HepG2 (cell line): ENCODE measurements at regions not wholly inside any gene's neighbourhood (a gene's known extent, or its start where the extent isn't known, plus 50 kb on each side); places are given as distances from the start of the nearest gene placed in this dataset.

ENCODE experiments used
- ATAC-seq: fragments of 200-7000 bp; cut with Tn5 transposase; 3 replicates; pipeline ENCODE4 v1.9.1; 2020; ENCODE audit warnings: mild to moderate bottlenecking, moderate library complexity
- BruUV-seq: library from RNA; stranded (reverse); fragments of 400-500 nt; replicated peaks from 2 replicates; lab custom pipeline; 2021; lab: Mats Ljungman, UMichigan
- CTCF ChIA-PET: fragments of 300-600 bp; formaldehyde crosslinking; extraction: SDS; loops from one replicate; lab custom pipeline; 2021; ENCODE audit warnings: low total read pairs, inconsistent platforms, low intra/inter-chr PET ratio; lab: Yijun Ruan, JAX
- POLR2A ChIA-PET: fragments of 350-600 bp; sonication (Branson Sonifier 250); formaldehyde crosslinking; loops from one replicate; lab custom pipeline; 2020; ENCODE audit warnings: antibody characterized with exemption, inconsistent platforms; lab: Yijun Ruan, JAX
- DNase-seq: peaks from one replicate; pipeline ENCODE4 v3.0.0-alpha.2; 2015; ENCODE audit warnings: low spot score
- FAIRE-seq: peaks from 3 replicates; lab custom pipeline; 2011; peaks lifted over from hg19 to GRCh38; lab: Jason Lieb, UNC
- H2AFZ ChIP-seq: one replicate; pipeline ENCODE4 v1.6.1; 2011; ENCODE audit warnings: low read length, inconsistent platforms
- H3K27ac ChIP-seq: fragments of 300-600 bp; 3 replicates; pipeline ENCODE4 v1.8.0; 2011; ENCODE audit warnings: mixed run types, mild to moderate bottlenecking, mixed read lengths, low read length, inconsistent platforms; ENCODE audit not compliant: insufficient read depth; ENCODE audit errors: extremely low read length
- H3K27me3 ChIP-seq, 2 experiments: fragments of 200-600 bp in 1 of 2; 2 replicates in 1 of 2; 3 replicates in 1 of 2; pipeline versions ENCODE4 v1.6.0 to v1.8.0; 2011; ENCODE audit warnings: low read length in 2 of 2, mild to moderate bottlenecking in 2 of 2, moderate library complexity in 2 of 2, inconsistent platforms in 1 of 2; ENCODE audit not compliant: insufficient read depth in 2 of 2, control insufficient read depth in 1 of 2
- H3K36me3 ChIP-seq, 2 experiments: fragments of 200-600 bp in 1 of 2; replicated peaks in 1 of 2; 2 replicates in 1 of 2; 3 replicates in 1 of 2; pipeline versions ENCODE4 v1.5.1 to v1.8.0; 2011; ENCODE audit warnings: low read length in 2 of 2, inconsistent platforms in 1 of 2; ENCODE audit not compliant: insufficient read depth in 2 of 2, control insufficient read depth in 1 of 2
- H3K4me1 ChIP-seq: 2 replicates; pipeline ENCODE4 v1.5.1; 2012; ENCODE audit warnings: low read length, inconsistent platforms; ENCODE audit not compliant: insufficient read depth
- H3K4me2 ChIP-seq: 2 replicates; pipeline ENCODE4 v1.6.0; 2011; ENCODE audit warnings: low read depth, low read length, inconsistent platforms
- H3K4me3 ChIP-seq, 3 experiments: fragments of 200-600 bp in 1 of 3; sonication (generic), shearing (Covaris generic) in 1 of 3; replicated peaks in 1 of 3; 2 replicates each; pipeline ENCODE4 v1.5.1; 2011 to 2016; ENCODE audit warnings: low read length in 3 of 3, inconsistent platforms in 2 of 3, low read depth in 2 of 3, mild to moderate bottlenecking in 2 of 3, control low read depth in 1 of 3, mixed read lengths in 1 of 3; ENCODE audit not compliant: insufficient read depth in 1 of 3
- H3K79me2 ChIP-seq: one replicate; pipeline ENCODE4 v1.6.1; 2011; ENCODE audit warnings: low read length, inconsistent platforms; ENCODE audit not compliant: insufficient read depth
- H3K9ac ChIP-seq: 2 replicates; pipeline ENCODE4 v1.6.0; 2011; ENCODE audit warnings: mild to moderate bottlenecking, low read depth, low read length, inconsistent platforms; ENCODE audit not compliant: insufficient read depth
- H3K9me3 ChIP-seq: 2 replicates; pipeline ENCODE4 v1.5.1; 2012; ENCODE audit warnings: mild to moderate bottlenecking, low read length
- H4K20me1 ChIP-seq: 2 replicates; pipeline ENCODE4 v1.6.0; 2011; ENCODE audit warnings: inconsistent platforms, mild to moderate bottlenecking, low read length, moderate library complexity; ENCODE audit not compliant: insufficient read depth
- AHR ChIP-seq: IDR thresholded peaks from 2 replicates; pipeline ENCODE4 v1.6.1; 2018; ENCODE audit warnings: missing genetic modification reagents, missing compliant biosample characterization
- ARNT2 ChIP-seq: sonication (generic); formaldehyde crosslinking; IDR thresholded peaks from 2 replicates; pipeline ENCODE4 v1.8.0; 2022; ENCODE audit warnings: mild to moderate bottlenecking, low read depth, missing genetic modification reagents, moderate library complexity
- EEA1 ChIP-seq: sonication (generic); formaldehyde crosslinking; IDR thresholded peaks from 2 replicates; pipeline ENCODE4 v1.5.1; 2020; ENCODE audit warnings: mild to moderate bottlenecking, missing genetic modification reagents, borderline replicate concordance
- EZH2 ChIP-seq: conservative IDR thresholded peaks from 2 replicates; pipeline ENCODE4 v1.6.1; 2012; ENCODE audit warnings: mild to moderate bottlenecking, low read depth, low read length, moderate library complexity
- HHEX ChIP-seq: IDR thresholded peaks from 2 replicates; pipeline ENCODE4 v1.6.1; 2016; ENCODE audit warnings: control low read depth
- KLF15 ChIP-seq: sonication (generic); formaldehyde crosslinking; IDR thresholded peaks from 2 replicates; pipeline ENCODE4 v1.8.1; 2023; ENCODE audit warnings: borderline replicate concordance, mild to moderate bottlenecking, inconsistent platforms, missing genetic modification reagents, mixed read lengths
- MAFK ChIP-seq, 2 experiments: IDR thresholded peaks in 1 of 2; conservative IDR thresholded peaks in 1 of 2; 2 replicates each; pipeline ENCODE4 v1.6.1; 2011; ENCODE audit warnings: improper control_type of control experiment in 2 of 2, low read length in 2 of 2
- MIER3 ChIP-seq: IDR thresholded peaks from 2 replicates; pipeline ENCODE4 v1.6.1; 2016; ENCODE audit warnings: missing compliant biosample characterization, borderline replicate concordance
- MTA1 ChIP-seq: sonication (generic); formaldehyde crosslinking; IDR thresholded peaks from 2 replicates; pipeline ENCODE4 v1.4.0; 2020; ENCODE audit warnings: missing genetic modification reagents, mild to moderate bottlenecking, borderline replicate concordance
- NR3C1 ChIP-seq: sonication (generic); formaldehyde crosslinking; IDR thresholded peaks from 2 replicates; pipeline ENCODE4 v1.4.0; 2020; ENCODE audit warnings: missing genetic modification reagents
- POGZ ChIP-seq: sonication (generic); formaldehyde crosslinking; IDR thresholded peaks from 2 replicates; pipeline ENCODE4 v1.4.0; 2020; ENCODE audit warnings: mild to moderate bottlenecking, missing genetic modification reagents
- TEAD2 ChIP-seq: sonication (generic); formaldehyde crosslinking; IDR thresholded peaks from 2 replicates; pipeline ENCODE4 v1.9.0; 2021; ENCODE audit warnings: missing genetic modification reagents
- ZFP82 ChIP-seq: sonication (generic); formaldehyde crosslinking; IDR thresholded peaks from 2 replicates; pipeline ENCODE4 v1.5.1; 2020; ENCODE audit warnings: mild to moderate bottlenecking, missing genetic modification reagents, borderline replicate concordance
- ZNF234 ChIP-seq: sonication (generic); formaldehyde crosslinking; conservative IDR thresholded peaks from 2 replicates; pipeline ENCODE4 v1.5.1; 2020; ENCODE audit warnings: mild to moderate bottlenecking, missing genetic modification reagents
- ZNF350 ChIP-seq: sonication (generic); formaldehyde crosslinking; IDR thresholded peaks from 2 replicates; pipeline ENCODE4 v1.4.0; 2020; ENCODE audit warnings: mild to moderate bottlenecking, low read depth, missing genetic modification reagents, borderline replicate concordance
- ZNF558 ChIP-seq: sonication (generic); formaldehyde crosslinking; IDR thresholded peaks from 2 replicates; pipeline ENCODE4 v1.9.0; 2022; ENCODE audit warnings: mild to moderate bottlenecking, missing genetic modification reagents, borderline replicate concordance
- ZNF644 ChIP-seq: IDR thresholded peaks from 2 replicates; pipeline ENCODE4 v1.6.1; 2016; ENCODE audit warnings: low read depth
- WGBS: methylation state at CpG from one replicate; pipeline ENCODE4 v1.1.6; 2017; ENCODE audit warnings: low lambda C conversion rate; 5-methylcytosine and 5-hydroxymethylcytosine counted together
- in situ Hi-C: cut with HindIII; loops from 2 replicates; pipeline ENCODE4 v1.10.0; 2017; ENCODE audit warnings: low pct_unique_long_range_greater_than_20kb; ENCODE audit not compliant: extremely low pct_ligation_motif_present
- intact Hi-C: fragments of 100-400 bp; cut with micrococcal nuclease; formaldehyde crosslinking; loops from one replicate; pipeline ENCODE4 v1.10.0; 2022; ENCODE audit not compliant: unreplicated experiment
- TF ChIP-seq, protein P1 (sequence below): sonication (generic); formaldehyde crosslinking; IDR thresholded peaks from 2 replicates; pipeline ENCODE4 v1.8.0; 2022; ENCODE audit warnings: mild to moderate bottlenecking, missing genetic modification reagents; ENCODE audit not compliant: insufficient replicate concordance
- TF ChIP-seq, protein P2 (sequence below): sonication (generic); formaldehyde crosslinking; IDR thresholded peaks from 2 replicates; pipeline ENCODE4 v1.4.0; 2020; ENCODE audit warnings: missing genetic modification reagents

DNA sequence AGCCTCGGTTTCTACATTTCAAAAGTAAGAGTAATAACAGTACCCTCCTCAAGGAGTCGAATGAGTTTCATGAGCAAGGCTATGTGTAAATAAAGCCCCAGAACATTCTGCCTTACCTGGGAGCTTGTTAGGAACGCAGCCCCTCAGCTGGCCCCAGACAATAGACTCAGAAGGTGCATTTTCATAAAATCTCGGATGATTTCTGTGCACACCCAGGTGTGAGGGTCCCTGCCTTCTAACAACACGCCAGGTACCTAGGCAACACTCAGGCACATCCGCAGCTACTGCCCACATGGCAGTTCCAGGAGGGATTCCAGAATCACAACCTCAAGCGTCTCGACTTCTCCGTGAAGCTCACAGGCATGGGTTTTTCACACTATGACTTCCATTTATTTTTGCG, 226.5 kb upstream of the CDH4 start:
- no peak for FAIRE-seq

DNA sequence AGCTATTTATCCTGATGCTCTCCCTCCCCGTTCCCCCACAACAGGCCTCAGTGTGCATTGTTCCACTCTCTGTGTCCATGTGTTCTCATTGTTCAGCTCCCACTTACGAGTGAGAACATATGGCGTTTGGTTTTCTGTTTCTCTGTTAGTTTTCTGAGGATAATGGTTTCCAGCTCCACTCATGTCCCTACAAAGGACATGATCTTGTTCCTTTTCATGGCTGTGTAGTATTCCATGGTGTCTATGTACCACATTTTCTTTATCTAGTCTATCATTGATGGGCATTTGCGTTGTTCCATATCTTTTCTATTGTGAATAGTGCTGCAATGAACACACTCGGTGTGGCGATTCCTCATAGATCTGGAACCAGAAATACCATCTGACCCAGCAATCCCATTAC, 225.9 kb upstream of the CDH4 start:
- Histone ChIP-seq H2AFZ (no peak overlapping the region), H3K27ac (no peak overlapping the region), H3K4me3 (no peak overlapping the region), H3K4me1 (no peaks in the 10 kb centered on the region), H3K4me2 (no peak overlapping the region), H4K20me1 (no peaks in the 10 kb centered on the region; the same call in 1 of the 2 replicates), H3K79me2 (no peaks in the 10 kb centered on the region), H3K27me3 (no peaks in the 10 kb centered on the region), H3K9ac (no peak overlapping the region), H3K36me3 (no peaks in the 10 kb centered on the region), H3K9me3 (0 out of 2 replicates have a peak, but pooled peaks cover 8% of the 10 kb centered on the region)
- TF ChIP-seq MIER3 (CRISPR knock-in tag) (no peak), EZH2 (no peak)
- TF ChIP-seq, protein P1, sequence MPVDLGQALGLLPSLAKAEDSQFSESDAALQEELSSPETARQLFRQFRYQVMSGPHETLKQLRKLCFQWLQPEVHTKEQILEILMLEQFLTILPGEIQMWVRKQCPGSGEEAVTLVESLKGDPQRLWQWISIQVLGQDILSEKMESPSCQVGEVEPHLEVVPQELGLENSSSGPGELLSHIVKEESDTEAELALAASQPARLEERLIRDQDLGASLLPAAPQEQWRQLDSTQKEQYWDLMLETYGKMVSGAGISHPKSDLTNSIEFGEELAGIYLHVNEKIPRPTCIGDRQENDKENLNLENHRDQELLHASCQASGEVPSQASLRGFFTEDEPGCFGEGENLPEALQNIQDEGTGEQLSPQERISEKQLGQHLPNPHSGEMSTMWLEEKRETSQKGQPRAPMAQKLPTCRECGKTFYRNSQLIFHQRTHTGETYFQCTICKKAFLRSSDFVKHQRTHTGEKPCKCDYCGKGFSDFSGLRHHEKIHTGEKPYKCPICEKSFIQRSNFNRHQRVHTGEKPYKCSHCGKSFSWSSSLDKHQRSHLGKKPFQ (CRISPR knock-in tag), result no peak
- ATAC-seq (no peak), DNase-seq (no peak), FAIRE-seq (no peak)
- in situ Hi-C loops, result no loop called here
- intact Hi-C loops, result no loop called here
- BruUV-seq, result no TSS peak
- ChIA-PET POLR2A (no interaction called here), CTCF (no interaction called here)
- WGBS, result 21% methylated on average over 6 of the region's 6 CpGs

More for the DNA sequence above, 226.5 kb upstream of the CDH4 start:
- no peak overlapping the region for H2AFZ ChIP-seq
- no peak for TF ChIP-seq MTA1 (CRISPR knock-in tag)
- no peak for TF ChIP-seq ARNT2 (CRISPR knock-in tag)
- no peak for TF ChIP-seq ZNF644 (CRISPR knock-in tag)
- no peak for TF ChIP-seq AHR (CRISPR knock-in tag)
- no peak for TF ChIP-seq POGZ (CRISPR knock-in tag)
- TF ChIP-seq NR3C1 (CRISPR knock-in tag), result no peak
- no peak for TF ChIP-seq TEAD2 (CRISPR knock-in tag)
- TF ChIP-seq MAFK (conservative IDR thresholded peaks at IDR 0.05 in 1 of 2, IDR thresholded peaks at IDR 0.05 in 1 of 2; ENCODE audit: low read length in 2 of 2), result no peak
- TF ChIP-seq ZNF558 (CRISPR knock-in tag), result no peak
- TF ChIP-seq ZFP82 (CRISPR knock-in tag), result no peak
- TF ChIP-seq ZNF234 (CRISPR knock-in tag), result no peak
- no peak for TF ChIP-seq EEA1 (CRISPR knock-in tag)
- no peak for TF ChIP-seq HHEX (CRISPR knock-in tag)
- no peak for TF ChIP-seq KLF15 (CRISPR knock-in tag)
- TF ChIP-seq, protein P2, sequence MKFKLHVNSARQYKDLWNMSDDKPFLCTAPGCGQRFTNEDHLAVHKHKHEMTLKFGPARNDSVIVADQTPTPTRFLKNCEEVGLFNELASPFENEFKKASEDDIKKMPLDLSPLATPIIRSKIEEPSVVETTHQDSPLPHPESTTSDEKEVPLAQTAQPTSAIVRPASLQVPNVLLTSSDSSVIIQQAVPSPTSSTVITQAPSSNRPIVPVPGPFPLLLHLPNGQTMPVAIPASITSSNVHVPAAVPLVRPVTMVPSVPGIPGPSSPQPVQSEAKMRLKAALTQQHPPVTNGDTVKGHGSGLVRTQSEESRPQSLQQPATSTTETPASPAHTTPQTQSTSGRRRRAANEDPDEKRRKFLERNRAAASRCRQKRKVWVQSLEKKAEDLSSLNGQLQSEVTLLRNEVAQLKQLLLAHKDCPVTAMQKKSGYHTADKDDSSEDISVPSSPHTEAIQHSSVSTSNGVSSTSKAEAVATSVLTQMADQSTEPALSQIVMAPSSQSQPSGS, result no peak
- no peak for TF ChIP-seq ZNF350 (CRISPR knock-in tag)
- no peaks in the 10 kb centered on the region for H3K4me1 ChIP-seq
- intact Hi-C loops, result no loop called here
- ATAC-seq (no peak), DNase-seq (no peak)
- no TSS peak for BruUV-seq
- 29% methylated on average over 10 of the region's 10 CpGs for WGBS
- no peaks in the 10 kb centered on the region for H3K36me3 ChIP-seq
- H3K9me3 ChIP-seq, result 0 out of 2 replicates have a peak, but pooled peaks cover 2% of the 10 kb centered on the region
- no peak overlapping the region for H3K4me3 ChIP-seq
- in situ Hi-C loops, result no loop called here
- no peak overlapping the region for H3K4me2 ChIP-seq
- H3K9ac ChIP-seq, result no peak overlapping the region
- POLR2A ChIA-PET, result no interaction called here
- no peaks in the 10 kb centered on the region; the same call in 1 of the 2 replicates for H4K20me1 ChIP-seq
- no peaks in the 10 kb centered on the region for H3K27me3 ChIP-seq
- no peak overlapping the region for H3K27ac ChIP-seq
- H3K79me2 ChIP-seq, result no peaks in the 10 kb centered on the region
- CTCF ChIA-PET, result no interaction called here
